Cardiac fibroblast (primary cell): ENCODE measurements at regions not wholly inside any gene's neighbourhood (a gene's known extent, or its start where the extent isn't known, plus 50 kb on each side); places are given as distances from the start of the nearest gene placed in this dataset.

Source experiments
- DNase-seq, 2 donors: peaks; one replicate each; pipeline versions ENCODE4 v3.0.0 to v3.0.0-alpha.2; 2010; ENCODE audit warnings: low read depth in 2 of 2
- H3K4me3 ChIP-seq, 2 donors: replicated peaks in 1 of 2; 1 replicate in 1 of 2; 2 replicates in 1 of 2; pipeline ENCODE4 v1.5.1; 2011; ENCODE audit warnings: low read depth in 2 of 2, low read length in 2 of 2, mild to moderate bottlenecking in 2 of 2, moderate library complexity in 1 of 2
- TF ChIP-seq, protein P1 (sequence below): IDR thresholded peaks from one replicate; pipeline ENCODE4 v1.5.1; 2011; ENCODE audit warnings: low read depth, mild to moderate bottlenecking, low read length, inconsistent platforms

DNA sequence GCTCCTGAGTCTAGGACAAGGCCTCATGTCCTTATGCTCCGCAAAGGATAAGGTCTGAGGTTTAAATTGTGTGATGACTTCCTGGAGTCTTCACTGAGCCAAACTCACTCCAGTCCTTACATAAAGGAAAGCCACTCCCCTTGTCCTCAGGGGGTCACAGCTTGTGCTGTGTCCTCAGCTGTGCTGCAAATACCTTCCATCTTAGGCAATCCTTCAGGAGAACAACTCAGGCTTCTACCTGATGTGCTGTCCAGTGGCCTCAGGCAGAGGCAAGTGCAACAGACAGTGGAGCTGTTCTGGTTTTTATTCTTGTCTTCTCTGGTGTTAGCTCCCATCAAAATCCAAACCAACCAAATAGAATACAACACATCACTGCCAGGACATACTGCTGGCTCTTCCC lies 151.5 kb downstream of the TAF11L14 start:
- no peak overlapping the region for H3K4me3 ChIP-seq
- no peak for DNase-seq
- TF ChIP-seq, protein P1, sequence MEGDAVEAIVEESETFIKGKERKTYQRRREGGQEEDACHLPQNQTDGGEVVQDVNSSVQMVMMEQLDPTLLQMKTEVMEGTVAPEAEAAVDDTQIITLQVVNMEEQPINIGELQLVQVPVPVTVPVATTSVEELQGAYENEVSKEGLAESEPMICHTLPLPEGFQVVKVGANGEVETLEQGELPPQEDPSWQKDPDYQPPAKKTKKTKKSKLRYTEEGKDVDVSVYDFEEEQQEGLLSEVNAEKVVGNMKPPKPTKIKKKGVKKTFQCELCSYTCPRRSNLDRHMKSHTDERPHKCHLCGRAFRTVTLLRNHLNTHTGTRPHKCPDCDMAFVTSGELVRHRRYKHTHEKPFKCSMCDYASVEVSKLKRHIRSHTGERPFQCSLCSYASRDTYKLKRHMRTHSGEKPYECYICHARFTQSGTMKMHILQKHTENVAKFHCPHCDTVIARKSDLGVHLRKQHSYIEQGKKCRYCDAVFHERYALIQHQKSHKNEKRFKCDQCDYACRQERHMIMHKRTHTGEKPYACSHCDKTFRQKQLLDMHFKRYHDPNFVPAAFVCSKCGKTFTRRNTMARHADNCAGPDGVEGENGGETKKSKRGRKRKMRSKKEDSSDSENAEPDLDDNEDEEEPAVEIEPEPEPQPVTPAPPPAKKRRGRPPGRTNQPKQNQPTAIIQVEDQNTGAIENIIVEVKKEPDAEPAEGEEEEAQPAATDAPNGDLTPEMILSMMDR, result no peak

DNA sequence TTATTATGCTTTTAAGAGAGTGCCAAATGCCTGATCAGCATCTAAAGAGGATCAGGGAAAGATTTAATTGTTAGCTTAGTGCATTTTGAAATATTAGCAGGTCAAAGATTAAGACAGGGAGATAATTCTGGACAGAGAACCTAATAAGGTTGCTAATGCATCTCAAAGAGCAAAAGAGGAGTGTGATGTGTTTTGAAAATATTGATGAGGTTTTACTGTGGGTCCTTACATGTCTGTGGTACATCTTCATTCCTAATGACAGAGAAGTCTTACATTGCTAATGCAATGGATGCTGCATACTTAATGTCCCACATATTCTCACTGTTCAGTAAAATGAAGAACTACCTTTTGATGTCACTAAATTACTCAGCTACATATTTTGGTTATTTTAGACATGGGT lies 154.1 kb downstream of the TAF11L14 start:
- TF ChIP-seq, protein P1, result no peak
- no peak overlapping the region for H3K4me3 ChIP-seq
- DNase-seq, result no peak

DNA sequence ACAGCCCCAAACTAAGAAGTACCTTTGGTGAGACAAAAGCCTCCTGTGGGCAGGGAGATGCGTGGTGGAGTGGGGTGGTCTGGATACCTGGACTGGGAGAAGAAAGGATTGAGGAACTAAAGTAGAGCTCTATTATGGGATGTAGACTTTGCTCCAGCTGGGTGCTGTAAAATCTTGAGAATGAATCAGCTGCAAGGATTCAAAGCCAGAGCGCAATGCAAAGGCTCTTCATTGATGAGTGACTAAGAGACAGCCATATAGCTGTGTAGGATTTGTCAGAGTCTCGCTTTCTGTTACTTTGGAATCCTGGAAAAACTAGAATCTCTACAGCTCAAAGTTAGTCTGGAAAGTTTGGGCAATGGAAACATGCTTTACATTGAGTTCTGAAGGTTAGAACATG lies 159.9 kb downstream of the TAF11L14 start:
- TF ChIP-seq, protein P1, result no peak
- no peak for DNase-seq
- no peak overlapping the region for H3K4me3 ChIP-seq

DNA sequence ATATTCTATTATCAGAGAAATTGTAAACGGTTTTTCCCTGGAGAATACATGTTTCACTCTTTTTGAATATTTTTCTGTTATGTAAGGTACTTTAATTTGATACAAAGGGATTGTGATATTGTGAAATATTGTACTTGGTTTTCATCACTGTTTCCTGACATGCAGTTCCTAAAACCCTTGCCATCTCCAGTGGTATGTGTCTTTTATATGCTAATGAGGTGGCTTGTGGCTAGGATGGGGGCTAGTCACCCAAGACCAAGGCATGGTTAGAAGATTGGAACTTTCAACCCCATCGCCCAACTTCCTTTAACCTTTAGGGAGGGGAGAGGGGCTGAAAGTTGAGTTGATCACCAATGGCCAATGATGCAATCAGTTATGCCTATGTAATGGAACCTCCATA lies 160.6 kb downstream of the TAF11L14 start:
- DNase-seq, result no peak
- TF ChIP-seq, protein P1, result no peak
- no peak overlapping the region for H3K4me3 ChIP-seq

DNA sequence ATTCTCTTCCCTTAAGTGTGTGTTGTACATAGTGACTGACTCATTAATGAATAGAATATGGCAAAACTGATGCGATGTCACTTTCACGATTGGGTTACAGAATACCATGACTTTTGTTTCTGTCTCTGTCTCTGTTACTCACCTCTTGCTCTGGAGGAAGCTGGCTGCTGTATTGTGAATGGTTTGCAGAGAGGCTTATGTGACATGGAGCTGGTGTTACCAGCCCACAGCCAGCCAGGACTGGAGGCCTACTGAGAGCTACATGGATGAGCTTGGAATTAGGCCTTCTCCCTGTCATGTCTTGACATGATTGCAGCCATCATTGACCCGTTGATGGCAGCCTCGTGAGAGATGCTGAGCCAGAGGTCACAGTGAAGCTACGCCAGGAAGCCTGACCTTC lies 161.9 kb downstream of the TAF11L14 start:
- DNase-seq, result no peak
- TF ChIP-seq, protein P1, result no peak
- H3K4me3 ChIP-seq, result no peak overlapping the region

DNA sequence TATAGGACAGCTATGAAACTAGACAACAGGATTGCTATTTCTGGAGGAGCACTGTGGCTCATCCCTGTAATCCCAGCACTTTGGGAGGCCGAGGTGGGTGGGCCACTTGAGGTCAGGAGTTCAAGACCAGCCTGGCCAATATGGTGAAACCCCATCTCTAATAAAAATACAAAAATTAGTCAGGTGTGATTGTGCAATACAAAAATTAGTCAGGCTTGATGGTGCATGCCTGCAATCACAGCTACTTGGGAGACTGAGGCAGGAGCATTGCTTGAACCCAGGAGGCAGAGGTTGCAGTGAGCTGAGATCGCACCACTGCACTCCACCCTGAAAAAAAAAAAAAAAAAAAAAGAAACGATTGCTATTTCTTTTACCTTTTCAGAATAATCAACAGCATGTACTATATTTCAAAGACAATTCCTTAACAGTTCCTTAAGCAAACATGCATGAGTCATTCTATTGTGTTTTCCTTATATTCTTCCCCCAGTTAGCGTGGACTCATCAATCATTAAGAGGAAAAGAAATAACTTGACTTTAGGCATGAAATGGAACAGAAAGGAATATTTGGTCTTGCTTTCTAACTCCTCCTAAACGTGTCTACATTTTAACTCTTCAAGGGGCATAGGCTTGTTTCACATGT lies 162.6 kb downstream of the TAF11L14 start:
- DNase-seq, result no peak
- TF ChIP-seq, protein P1, result no peak
- no peak overlapping the region for H3K4me3 ChIP-seq

DNA sequence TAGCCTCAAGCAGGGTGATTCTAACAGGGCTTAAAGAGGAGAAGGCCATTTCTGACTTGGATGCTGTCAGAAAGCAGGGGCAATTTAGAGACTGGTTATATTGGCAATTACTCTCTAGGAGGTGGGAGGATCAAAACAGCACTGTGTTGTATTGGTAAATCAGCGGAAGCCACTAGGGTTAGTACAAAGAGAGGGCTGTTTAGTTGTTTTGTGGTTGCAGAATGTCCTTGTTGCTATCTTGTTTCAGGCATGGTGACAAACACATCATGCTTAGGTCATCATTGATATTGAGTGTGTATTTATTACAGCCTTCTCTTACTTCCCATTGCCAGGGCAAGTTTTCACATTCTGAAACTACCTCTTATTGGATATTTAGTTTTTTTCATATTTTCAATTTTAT lies 165.3 kb downstream of the TAF11L14 start:
- no peak overlapping the region for H3K4me3 ChIP-seq

More for the DNA sequence above, 165.3 kb downstream of the TAF11L14 start:
- TF ChIP-seq, protein P1, result no peak
- DNase-seq, result no peak
